KG1 (cell line): ENCODE measurements at regions not wholly inside any gene's neighbourhood (a gene's known extent, or its start where the extent isn't known, plus 50 kb on each side); places are given as distances from the start of the nearest gene placed in this dataset.

Experiments
- DNase-seq: peaks from one replicate; lab custom pipeline; 2025; lab: John Stamatoyannopoulos, UW

- DNase-seq, result no peak
Observed at GRCh38 chr9:81390792-81391456, 298.4 kb downstream of the TLE1 start.

GRCh38 chr9:81389569-81389993, 299.8 kb downstream of the TLE1 start:
- no peak for DNase-seq

- DNase-seq, result no peak
Observed at GRCh38 chr9:81388831-81389230, 300.5 kb downstream of the TLE1 start.

GRCh38 chr9:81387360-81388106, 301.8 kb downstream of the TLE1 start:
- no peak for DNase-seq

GRCh38 chr9:81384911-81385310, 304.4 kb downstream of the TLE1 start:
- DNase-seq, result no peak

- no peak for DNase-seq
Observed at GRCh38 chr9:81382281-81382680, 307.1 kb downstream of the TLE1 start.

- no peak for DNase-seq
Observed at GRCh38 chr9:81381694-81382093, 307.7 kb downstream of the TLE1 start.

- no peak for DNase-seq
Observed at GRCh38 chr9:81380504-81381359, 308.6 kb downstream of the TLE1 start.

- no peak for DNase-seq
Observed at GRCh38 chr9:81379655-81380054, 309.7 kb downstream of the TLE1 start.

GRCh38 chr9:81377921-81378320, 311.4 kb downstream of the TLE1 start:
- no peak for DNase-seq

- no peak for DNase-seq
Observed at GRCh38 chr9:81377320-81377719, 312.0 kb downstream of the TLE1 start.

- DNase-seq, result no peak
Observed at GRCh38 chr9:81375187-81376100, 313.9 kb downstream of the TLE1 start.

- DNase-seq, result no peak
Observed at GRCh38 chr9:81374459-81375186, 314.7 kb downstream of the TLE1 start.

- no peak for DNase-seq
Observed at GRCh38 chr9:81373294-81373693, 316.1 kb downstream of the TLE1 start.

GRCh38 chr9:81372628-81373191, 316.6 kb downstream of the TLE1 start:
- no peak for DNase-seq

GRCh38 chr9:81371824-81372223, 317.5 kb downstream of the TLE1 start:
- no peak for DNase-seq

- DNase-seq, result no peak
Observed at GRCh38 chr9:81370650-81371049, 318.7 kb downstream of the TLE1 start.

GRCh38 chr9:81370096-81370495, 319.3 kb downstream of the TLE1 start:
- no peak for DNase-seq

GRCh38 chr9:81369121-81369520, 320.2 kb downstream of the TLE1 start:
- no peak for DNase-seq

- DNase-seq, result no peak
Observed at GRCh38 chr9:81363916-81364480, 325.3 kb downstream of the TLE1 start.
